ENCODE measurements at regions not wholly inside any gene's neighbourhood (a gene's known extent, or its start where the extent isn't known, plus 50 kb on each side); places are given as distances from the start of the nearest gene placed in this dataset.

DNA sequence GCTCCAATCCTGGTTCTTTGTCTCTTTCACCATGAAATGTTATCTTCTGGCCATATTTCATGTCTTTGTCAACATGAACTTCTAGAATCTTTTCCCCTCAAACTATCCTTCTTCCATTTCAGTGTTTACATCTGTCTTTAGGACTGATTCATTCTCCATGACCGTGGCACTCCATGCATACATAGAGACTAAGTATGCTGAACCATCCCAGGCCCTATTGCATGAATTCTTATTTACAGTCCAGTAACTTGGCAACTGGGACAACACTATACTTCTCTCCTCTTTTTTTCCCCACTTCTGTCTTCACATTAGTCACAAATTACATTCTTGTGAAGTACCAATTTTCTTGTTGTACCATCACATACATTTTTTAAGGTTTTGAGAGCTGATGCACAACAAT, 109.8 kb upstream of the GALNT13 start:
- TF ChIP-seq POLR2AphosphoS5 (IDR thresholded peaks at IDR 0.05; ENCODE audit: low read depth, low read length) (no peak), POLR2A (IDR thresholded peaks at IDR 0.05; ENCODE audit: low read depth, low read length) (no peak), TAF1 (IDR thresholded peaks at IDR 0.05; ENCODE audit: borderline replicate concordance, low read depth, low read length) (no peak)

DNA sequence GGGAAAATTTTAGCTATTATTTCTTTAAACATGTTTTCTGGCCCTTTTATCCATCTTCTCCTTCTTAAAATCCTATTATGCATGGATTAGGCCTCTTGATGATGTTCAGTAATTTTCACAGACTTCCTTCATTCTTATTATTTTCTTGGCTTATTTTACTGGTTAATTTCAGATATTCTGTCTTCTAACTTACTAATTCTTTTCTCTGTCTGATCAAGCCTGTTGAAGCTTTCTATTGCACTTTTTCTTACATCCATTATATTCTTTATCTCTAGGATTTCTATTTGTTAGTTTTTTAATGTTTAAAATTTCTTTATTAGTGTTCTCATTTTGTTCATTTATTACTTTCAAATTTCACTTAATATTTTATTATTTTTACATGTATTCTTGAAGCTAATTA, 105.3 kb upstream of the GALNT13 start:
- DNase-seq (ENCODE audit: insufficient read length) (no peak), FAIRE-seq (no peak)
- TF ChIP-seq POLR2AphosphoS5 (IDR thresholded peaks at IDR 0.05; ENCODE audit: low read depth, low read length) = no peak
- no peak for TF ChIP-seq POLR2A (IDR thresholded peaks at IDR 0.05; ENCODE audit: low read depth, low read length)
- TF ChIP-seq TAF1 (IDR thresholded peaks at IDR 0.05; ENCODE audit: borderline replicate concordance, low read depth, low read length) = no peak

More for the DNA sequence above, 109.8 kb upstream of the GALNT13 start:
- no peak for FAIRE-seq
- DNase-seq (ENCODE audit: insufficient read length) = no peak

DNA sequence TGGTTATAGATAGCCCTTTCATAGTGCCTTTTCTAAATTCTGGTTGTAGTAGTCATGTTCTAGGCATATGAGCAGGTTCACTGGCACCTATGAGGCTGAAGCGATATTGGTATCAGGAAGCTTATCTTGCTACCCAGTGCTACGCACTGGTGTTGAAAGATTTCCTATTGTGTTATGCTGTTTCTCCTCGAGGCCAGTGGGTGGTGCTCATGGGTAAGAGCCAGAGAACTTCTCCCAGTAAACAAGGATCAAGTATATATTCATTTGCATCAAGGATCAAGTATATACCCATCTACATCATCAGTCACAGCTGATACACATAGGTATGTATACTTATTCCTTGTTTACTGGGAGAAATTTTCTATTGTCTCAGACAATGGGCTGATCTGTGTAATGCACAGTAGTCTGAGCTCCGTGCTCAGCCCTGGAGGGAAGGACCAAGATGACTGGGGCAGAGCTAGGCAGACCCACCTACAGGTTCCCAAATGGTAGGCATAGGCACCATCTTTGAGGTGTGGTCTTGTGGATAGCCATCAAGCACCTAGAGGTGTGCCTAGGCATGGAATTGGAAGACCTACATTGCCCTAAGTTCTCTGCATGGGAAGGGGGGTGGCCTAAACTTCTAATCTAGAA, 101.2 kb upstream of the GALNT13 start:
- TF ChIP-seq POLR2A (IDR thresholded peaks at IDR 0.05; ENCODE audit: low read depth, low read length) (no peak), TAF1 (IDR thresholded peaks at IDR 0.05; ENCODE audit: borderline replicate concordance, low read depth, low read length) (no peak), POLR2AphosphoS5 (IDR thresholded peaks at IDR 0.05; ENCODE audit: low read depth, low read length) (no peak)
- DNase-seq (ENCODE audit: insufficient read length) (no peak), FAIRE-seq (no peak)

DNA sequence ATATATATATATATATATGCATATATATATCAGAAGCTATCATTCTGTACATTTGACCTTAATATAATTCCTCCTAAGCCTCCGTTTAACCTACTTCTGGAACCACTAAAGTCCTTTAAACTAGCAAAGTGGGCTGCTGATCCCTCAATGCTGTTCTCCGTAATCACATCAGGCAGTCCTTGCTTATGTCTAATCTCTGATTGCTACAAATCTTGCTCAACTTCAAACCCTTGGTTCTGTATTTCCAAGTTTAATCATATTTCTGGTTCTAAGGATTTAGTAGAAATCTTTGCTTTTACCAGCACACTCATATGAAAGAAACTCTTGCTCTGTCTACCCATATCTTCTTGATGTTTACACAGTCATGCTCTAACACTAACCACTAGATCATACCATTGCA, 91.5 kb upstream of the GALNT13 start:
- DNase-seq (ENCODE audit: insufficient read length) (no peak), FAIRE-seq (no peak)
- TF ChIP-seq POLR2AphosphoS5 (IDR thresholded peaks at IDR 0.05; ENCODE audit: low read depth, low read length) = no peak
- no peak for TF ChIP-seq POLR2A (IDR thresholded peaks at IDR 0.05; ENCODE audit: low read depth, low read length)
- no peak for TF ChIP-seq TAF1 (IDR thresholded peaks at IDR 0.05; ENCODE audit: borderline replicate concordance, low read depth, low read length)

DNA sequence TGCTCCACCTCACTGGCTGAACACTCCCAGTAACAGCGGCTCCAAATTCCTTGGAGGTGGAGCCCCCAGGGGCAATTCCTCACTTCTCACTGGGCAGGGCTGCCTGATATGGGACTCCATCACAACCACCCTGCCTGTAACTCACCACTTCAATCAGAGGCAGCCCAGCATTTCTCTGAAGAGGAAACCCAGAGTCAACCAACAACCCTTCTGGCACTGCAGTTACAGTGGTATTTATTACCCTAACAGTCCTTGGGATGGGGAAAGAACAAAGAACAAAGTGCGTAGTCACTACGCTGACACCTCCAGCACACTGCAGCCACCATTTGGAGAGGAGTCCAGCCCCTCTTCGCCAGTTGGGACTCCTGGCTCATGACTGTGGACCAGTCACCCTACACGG, 85.7 kb upstream of the GALNT13 start:
- DNase-seq (ENCODE audit: insufficient read length) = no peak
- no peak for TF ChIP-seq POLR2AphosphoS5 (IDR thresholded peaks at IDR 0.05; ENCODE audit: low read depth, low read length)
- no peak for TF ChIP-seq POLR2A (IDR thresholded peaks at IDR 0.05; ENCODE audit: low read depth, low read length)
- TF ChIP-seq TAF1 (IDR thresholded peaks at IDR 0.05; ENCODE audit: borderline replicate concordance, low read depth, low read length) = no peak
- FAIRE-seq = no peak

DNA sequence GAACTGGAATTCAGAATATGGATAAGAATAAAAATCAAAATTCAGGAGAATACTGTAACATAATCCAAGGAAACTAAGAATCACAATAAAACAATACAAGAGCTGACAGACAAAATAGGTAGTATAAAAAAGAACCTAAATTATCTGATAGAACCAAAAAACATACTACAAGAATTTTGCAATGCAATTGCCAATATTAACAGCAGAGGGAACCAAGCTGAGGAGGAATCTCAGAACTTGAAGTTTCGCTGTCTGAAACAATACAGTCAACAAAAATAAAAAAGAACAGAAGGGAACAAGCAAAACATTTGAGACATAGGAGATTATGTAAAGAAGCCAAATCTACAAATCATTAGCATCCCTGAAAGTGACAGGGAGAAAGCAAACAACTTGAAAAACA, 84.1 kb upstream of the GALNT13 start:
- DNase-seq (ENCODE audit: insufficient read length) (no peak), FAIRE-seq (no peak)
- TF ChIP-seq POLR2A (IDR thresholded peaks at IDR 0.05; ENCODE audit: low read depth, low read length) = no peak
- TF ChIP-seq POLR2AphosphoS5 (IDR thresholded peaks at IDR 0.05; ENCODE audit: low read depth, low read length) = no peak
- no peak for TF ChIP-seq TAF1 (IDR thresholded peaks at IDR 0.05; ENCODE audit: borderline replicate concordance, low read depth, low read length)

DNA sequence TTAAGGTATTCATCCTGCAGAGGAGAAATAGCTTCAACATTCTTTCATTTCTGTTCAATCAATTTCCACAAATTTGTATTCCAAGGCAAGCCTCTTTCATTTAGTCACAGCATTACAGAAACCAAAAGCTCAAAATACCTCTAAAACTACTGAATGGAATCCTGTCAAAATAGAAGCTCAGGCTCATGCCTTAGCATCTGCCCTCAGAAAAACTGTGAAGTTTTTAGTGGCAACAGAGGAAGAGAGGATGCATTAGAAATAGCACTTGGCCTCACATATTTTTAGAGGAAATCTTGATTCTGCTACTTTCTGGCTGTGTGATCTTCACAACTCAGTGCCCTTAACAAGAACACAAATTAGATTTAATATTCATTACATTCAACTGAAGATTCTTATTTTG, 69.1 kb upstream of the GALNT13 start:
- TF ChIP-seq POLR2A (IDR thresholded peaks at IDR 0.05; ENCODE audit: low read depth, low read length) (no peak), POLR2AphosphoS5 (IDR thresholded peaks at IDR 0.05; ENCODE audit: low read depth, low read length) (no peak), TAF1 (IDR thresholded peaks at IDR 0.05; ENCODE audit: borderline replicate concordance, low read depth, low read length) (no peak)
- FAIRE-seq = no peak

DNA sequence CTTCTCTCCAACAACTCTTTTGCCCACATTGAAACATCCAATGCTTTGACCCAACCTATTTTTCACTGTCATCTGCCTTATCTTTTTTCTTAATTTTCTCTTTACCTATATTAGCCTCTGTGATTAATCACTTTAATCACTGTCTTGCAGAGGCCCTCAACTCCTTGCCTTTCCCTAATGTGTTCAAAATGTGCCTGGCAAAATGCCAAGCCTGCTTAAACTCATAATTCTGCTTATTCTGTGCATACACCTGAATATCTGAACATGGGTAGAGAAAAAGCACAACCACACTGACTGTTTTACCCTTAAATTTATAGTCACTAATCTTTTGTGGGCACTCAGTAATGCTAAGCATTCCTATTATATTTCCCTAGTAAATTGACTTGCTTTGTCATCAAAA, 63.0 kb upstream of the GALNT13 start:
- DNase-seq (ENCODE audit: insufficient read length) (no peak), FAIRE-seq (no peak)
- TF ChIP-seq POLR2AphosphoS5 (IDR thresholded peaks at IDR 0.05; ENCODE audit: low read depth, low read length) (no peak), TAF1 (IDR thresholded peaks at IDR 0.05; ENCODE audit: borderline replicate concordance, low read depth, low read length) (no peak), POLR2A (IDR thresholded peaks at IDR 0.05; ENCODE audit: low read depth, low read length) (no peak)

More for the DNA sequence above, 69.1 kb upstream of the GALNT13 start:
- DNase-seq (ENCODE audit: insufficient read length) = no peak

DNA sequence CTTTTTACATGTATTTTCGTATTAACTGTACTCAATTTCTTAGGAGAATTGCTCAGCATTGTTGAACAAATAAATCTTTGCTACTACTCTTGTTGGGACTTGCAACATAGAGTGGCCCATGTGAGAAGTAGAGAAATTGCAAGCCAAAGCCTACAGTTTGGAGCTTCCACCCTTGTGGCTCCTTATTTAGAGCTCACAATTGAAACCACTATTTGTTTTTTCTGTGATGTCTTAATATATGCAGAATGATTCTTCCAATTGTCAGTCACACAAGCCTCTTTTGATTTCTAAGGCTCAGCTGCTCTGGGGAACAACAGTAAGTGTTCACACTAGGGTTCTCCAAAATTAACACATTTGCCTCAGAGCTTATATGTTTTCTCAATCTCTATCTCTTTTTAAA, 60.2 kb upstream of the GALNT13 start:
- DNase-seq (ENCODE audit: insufficient read length) = no peak
- no peak for FAIRE-seq
- TF ChIP-seq POLR2A (IDR thresholded peaks at IDR 0.05; ENCODE audit: low read depth, low read length) (no peak), TAF1 (IDR thresholded peaks at IDR 0.05; ENCODE audit: borderline replicate concordance, low read depth, low read length) (no peak), POLR2AphosphoS5 (IDR thresholded peaks at IDR 0.05; ENCODE audit: low read depth, low read length) (no peak)

DNA sequence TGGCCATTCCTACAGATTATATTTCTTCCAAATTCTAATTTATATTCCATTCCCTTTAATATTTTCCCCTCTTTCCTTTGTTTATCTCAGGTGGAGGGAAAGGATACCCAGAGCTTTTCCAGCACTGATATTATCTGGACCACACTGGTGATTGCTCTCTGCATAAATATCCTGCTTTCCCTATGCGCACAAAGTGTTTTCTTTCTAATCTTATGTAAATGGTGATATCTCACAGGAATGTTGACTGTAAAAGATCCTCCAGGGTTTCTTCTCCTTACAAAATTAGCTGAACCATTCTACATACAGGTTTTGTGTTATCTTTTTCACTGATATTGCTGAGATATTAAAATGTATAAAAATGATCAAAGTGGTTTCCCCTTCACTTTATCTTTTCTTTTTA, 59.1 kb upstream of the GALNT13 start:
- TF ChIP-seq POLR2A (IDR thresholded peaks at IDR 0.05; ENCODE audit: low read depth, low read length) (no peak), POLR2AphosphoS5 (IDR thresholded peaks at IDR 0.05; ENCODE audit: low read depth, low read length) (no peak), TAF1 (IDR thresholded peaks at IDR 0.05; ENCODE audit: borderline replicate concordance, low read depth, low read length) (no peak)
- DNase-seq (ENCODE audit: insufficient read length) (no peak), FAIRE-seq (no peak)

DNA sequence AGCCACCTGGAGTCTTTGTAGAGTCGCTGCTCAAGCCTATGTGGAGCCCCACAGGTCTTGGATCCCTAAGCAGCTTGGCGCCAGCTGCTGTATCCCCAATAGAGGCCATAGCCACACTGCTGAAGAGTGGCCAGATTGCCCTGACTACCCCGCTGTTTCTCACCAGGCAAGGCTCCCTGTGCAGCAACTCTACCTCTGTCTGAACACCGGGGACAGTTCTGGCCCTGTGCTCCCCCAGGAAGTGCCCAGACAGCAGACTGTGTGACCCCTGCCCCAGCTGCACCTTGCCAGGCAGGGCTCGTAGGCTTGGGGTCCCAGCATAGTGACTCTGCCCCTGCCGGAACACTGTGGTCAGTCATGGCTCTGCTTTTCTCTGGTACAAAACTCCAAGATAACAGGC, 53.5 kb upstream of the GALNT13 start:
- no peak for TF ChIP-seq TAF1 (IDR thresholded peaks at IDR 0.05; ENCODE audit: borderline replicate concordance, low read depth, low read length)
- no peak for TF ChIP-seq POLR2AphosphoS5 (IDR thresholded peaks at IDR 0.05; ENCODE audit: low read depth, low read length)
- no peak for TF ChIP-seq POLR2A (IDR thresholded peaks at IDR 0.05; ENCODE audit: low read depth, low read length)
- DNase-seq (ENCODE audit: insufficient read length) (no peak), FAIRE-seq (no peak)

DNA sequence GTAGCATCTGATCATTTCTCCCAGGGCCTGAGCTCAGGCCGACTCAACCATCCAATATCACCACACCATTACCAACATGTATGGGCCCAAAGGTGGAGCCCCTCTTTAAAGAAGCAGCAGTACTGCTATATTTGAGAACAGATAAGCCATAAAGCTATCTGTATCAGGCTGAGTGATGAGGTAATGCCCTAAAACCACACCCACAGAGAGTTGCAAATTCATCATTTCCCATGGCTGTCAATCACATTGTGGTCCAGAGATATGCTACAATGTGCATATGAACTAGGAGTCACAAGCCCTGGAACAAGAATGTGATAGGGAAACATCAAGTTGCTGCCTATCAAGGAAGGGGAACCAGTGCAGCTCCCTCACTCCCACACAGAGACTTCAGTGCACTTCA, 52.6 kb upstream of the GALNT13 start:
- TF ChIP-seq POLR2AphosphoS5 (IDR thresholded peaks at IDR 0.05; ENCODE audit: low read depth, low read length) (no peak), TAF1 (IDR thresholded peaks at IDR 0.05; ENCODE audit: borderline replicate concordance, low read depth, low read length) (no peak), POLR2A (IDR thresholded peaks at IDR 0.05; ENCODE audit: low read depth, low read length) (no peak)
- DNase-seq (ENCODE audit: insufficient read length) = no peak
- FAIRE-seq = no peak
